ENCODE measurements at regions not wholly inside any gene's neighbourhood (a gene's known extent, or its start where the extent isn't known, plus 50 kb on each side); places are given as distances from the start of the nearest gene placed in this dataset.

DNA sequence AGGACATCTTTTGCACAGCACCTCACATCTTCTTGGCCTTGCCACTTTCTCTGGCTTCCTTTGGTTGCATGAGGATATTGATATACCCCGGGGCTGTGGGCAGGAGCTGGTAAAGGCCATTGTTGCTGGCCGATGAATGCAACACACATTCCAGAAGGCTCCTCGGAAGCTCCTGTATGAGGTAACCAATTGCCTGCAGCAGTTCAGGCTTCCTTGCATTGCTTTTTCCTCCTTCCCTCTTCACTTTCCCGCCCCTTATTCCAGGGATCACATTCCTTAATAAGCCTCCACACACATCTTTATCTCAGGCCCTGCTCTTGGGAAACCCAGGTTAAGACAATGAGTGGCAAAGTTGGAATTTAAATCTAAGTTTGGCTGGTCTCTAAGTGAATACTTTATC, 505.4 kb upstream of the CLINT1 start:
- TF ChIP-seq, protein P1, sequence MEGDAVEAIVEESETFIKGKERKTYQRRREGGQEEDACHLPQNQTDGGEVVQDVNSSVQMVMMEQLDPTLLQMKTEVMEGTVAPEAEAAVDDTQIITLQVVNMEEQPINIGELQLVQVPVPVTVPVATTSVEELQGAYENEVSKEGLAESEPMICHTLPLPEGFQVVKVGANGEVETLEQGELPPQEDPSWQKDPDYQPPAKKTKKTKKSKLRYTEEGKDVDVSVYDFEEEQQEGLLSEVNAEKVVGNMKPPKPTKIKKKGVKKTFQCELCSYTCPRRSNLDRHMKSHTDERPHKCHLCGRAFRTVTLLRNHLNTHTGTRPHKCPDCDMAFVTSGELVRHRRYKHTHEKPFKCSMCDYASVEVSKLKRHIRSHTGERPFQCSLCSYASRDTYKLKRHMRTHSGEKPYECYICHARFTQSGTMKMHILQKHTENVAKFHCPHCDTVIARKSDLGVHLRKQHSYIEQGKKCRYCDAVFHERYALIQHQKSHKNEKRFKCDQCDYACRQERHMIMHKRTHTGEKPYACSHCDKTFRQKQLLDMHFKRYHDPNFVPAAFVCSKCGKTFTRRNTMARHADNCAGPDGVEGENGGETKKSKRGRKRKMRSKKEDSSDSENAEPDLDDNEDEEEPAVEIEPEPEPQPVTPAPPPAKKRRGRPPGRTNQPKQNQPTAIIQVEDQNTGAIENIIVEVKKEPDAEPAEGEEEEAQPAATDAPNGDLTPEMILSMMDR (IDR thresholded peaks at IDR 0.05; ENCODE audit: low read length), result no peak
- no peak for TF ChIP-seq EZH2 (IDR thresholded peaks at IDR 0.05; ENCODE audit: borderline replicate concordance, low read length)
